ENCODE measurements at regions not wholly inside any gene's neighbourhood (a gene's known extent, or its start where the extent isn't known, plus 50 kb on each side); places are given as distances from the start of the nearest gene placed in this dataset.
A peak's percentile ranks its signal among the peaks of the same experiment; 100 is the strongest.

DNA sequence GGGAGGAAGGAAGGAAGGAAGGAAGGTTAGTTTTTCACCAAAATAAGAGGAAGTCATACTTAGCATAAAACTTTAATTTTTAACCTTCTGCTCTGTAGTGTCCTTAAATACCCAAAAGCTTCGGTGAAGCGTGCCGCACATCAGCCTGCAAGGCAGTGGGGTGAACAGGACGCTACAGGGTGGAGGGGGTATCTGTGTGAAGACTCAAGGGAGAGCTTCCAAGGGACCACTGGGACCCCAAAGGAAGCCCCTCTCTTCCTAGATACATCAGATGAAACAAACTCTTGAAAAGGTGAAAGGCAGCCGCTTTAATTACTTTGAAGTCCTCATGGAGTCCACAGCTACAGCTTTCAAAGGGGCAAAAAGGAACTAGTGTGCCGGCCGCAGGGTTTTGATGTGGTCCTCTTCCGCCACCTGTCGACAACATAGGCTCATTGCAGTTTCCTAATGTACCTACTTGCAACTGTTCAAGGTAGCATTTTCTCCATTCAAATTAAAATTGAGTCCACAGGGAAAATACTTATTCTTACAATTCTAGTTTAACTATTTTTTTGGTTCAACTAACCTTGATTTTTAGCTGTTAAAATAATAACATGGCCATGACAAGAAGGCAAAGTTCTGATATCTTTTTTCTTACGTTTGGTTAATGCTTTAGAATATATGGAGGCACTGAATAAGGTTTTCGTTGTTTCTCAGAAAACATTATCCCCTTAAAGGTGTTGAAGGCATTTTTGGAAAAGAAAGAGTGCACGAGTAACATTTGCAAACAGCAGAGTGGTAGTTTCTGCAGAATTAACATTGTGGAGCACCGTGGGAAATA, 135.0 kb upstream of the RIPOR2 start:
- DNase-seq: peak; percentile 71

DNA sequence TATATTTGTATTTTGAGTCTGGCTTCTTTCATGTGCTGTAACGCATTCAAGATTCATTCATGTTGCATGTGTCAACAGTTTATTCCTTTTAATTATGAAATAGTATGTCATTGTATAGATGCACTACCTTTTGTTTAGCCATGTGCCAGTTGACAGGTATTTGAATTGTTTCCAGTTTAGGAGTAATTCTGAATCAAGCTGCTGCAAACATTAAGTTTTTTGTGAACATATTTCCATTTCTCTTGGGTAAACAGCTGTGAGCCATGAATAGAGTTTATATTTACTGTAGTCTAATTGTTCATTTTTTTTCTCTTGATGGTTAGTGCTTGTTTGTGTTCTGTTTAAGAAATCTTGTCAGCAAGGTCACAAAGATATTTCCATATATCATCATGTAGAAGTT, 142.4 kb upstream of the RIPOR2 start:
- DNase-seq: no peak

GRCh38 chr6:25083784-25084507, 148.2 kb upstream of the RIPOR2 start:
- DNase-seq: no peak

GRCh38 chr6:25084508-25084833, 148.7 kb upstream of the RIPOR2 start:
- DNase-seq: no peak

DNA sequence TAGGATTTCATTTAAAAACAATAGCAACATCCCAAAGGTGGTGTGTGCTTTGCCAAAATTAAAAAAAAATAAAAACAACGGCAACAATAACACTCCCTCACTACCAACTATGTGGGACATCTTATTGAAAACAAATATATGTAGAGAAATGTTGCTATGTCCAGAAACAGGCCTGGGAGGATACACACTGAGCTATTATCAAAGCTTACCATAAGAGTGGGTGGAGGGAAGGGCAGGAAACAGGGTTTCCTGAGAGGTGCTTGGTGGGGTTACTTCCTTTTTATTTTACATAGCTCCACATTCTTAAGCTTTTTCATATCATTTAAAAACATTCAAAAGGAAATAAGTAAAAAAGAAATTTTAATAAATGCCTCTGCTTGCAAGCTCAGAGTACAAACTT, 150.0 kb upstream of the RIPOR2 start:
- no peak for DNase-seq

- DNase-seq: no peak
Observed at GRCh38 chr6:25086500-25087091, 150.8 kb upstream of the RIPOR2 start.

GRCh38 chr6:25088513-25088912, 152.8 kb upstream of the RIPOR2 start:
- DNase-seq: no peak

DNA sequence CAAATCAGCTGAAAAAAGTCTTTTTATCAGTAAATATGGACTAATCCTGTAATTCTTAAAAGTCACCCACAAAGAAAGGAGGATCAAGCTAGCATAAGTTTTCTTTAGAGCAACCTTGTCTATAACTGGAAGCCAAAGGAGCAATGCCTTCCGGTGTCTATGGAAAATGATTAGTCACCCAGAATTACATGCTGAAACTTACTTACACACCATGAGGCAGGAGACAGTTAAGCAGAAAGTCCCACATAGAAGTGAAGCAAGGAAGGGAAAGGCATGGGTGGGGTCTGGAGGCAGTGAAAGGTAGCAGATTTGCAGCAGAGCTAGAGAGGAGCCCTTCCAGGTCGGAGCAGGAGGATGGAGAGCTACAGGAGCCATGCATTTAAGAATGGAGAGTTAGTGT, 153.7 kb upstream of the RIPOR2 start:
- no peak for DNase-seq

- no peak for DNase-seq
Observed at GRCh38 chr6:25094726-25095125, 159.0 kb upstream of the RIPOR2 start.

GRCh38 chr6:25100288-25100687, 164.5 kb upstream of the RIPOR2 start:
- no peak for DNase-seq

GRCh38 chr6:25103603-25104002, 167.8 kb upstream of the RIPOR2 start:
- no peak for DNase-seq

- no peak for DNase-seq
Observed at GRCh38 chr6:25105070-25105925, 169.5 kb upstream of the RIPOR2 start.

DNA sequence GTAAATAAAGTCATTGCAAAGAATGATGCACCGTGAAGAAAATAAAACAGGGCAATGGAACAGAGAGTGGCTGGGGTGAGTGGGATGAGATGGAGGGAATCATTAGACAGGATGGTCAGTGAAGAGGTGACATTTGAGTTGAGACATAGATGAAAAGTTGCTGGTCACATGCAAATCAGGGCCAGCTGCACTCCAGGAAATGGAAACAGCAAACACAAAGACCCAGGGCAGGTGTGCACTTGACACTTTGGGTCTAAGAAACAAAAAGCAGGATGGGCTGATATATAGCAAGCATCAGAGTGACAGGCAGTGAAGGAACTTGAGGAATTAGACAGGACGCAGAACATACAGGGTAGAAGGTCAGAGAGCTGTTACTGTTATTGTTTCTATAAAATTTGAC, 171.5 kb upstream of the RIPOR2 start:
- no peak for DNase-seq

DNA sequence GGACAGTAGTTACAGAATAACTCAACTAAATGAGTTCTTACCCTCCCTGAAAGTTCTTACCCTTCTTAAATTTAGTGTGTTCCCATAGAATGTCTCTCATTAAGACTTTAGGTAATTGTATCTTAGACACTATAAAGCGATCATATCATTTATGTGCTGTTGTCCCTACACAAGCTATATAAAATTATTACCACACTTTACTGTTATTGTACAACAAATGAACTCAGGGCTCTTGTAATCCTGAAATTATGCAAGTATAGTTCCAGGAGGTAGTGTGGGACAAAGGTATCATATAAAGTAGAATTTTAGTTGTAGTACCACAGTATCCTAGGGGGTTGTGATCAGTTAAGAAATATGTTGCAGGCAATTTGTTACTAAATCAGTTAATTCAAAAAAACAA, 167.4 kb upstream of the CARMIL1 start:
- DNase-seq: no peak

- DNase-seq: no peak
Observed at GRCh38 chr6:25112322-25112773, 166.8 kb upstream of the CARMIL1 start.

DNA sequence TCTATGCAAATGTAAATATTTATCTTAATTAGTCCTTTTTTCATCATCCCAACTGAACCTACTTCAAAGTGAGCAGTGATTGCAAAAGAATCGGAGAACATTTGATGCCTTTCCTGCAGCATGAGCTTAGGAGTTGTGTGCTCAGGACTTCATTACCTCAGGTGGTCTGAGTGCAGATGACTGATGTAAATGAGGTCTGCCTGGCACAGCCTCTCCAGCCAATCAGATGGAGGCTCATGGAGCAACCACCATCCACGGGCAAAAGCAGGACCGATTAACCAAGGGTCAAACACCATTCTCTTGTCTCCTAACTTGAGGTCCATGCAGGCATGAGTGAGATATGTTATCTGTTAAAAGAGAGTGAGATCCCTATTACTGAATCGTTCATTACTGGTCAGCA, 165.7 kb upstream of the CARMIL1 start:
- no peak for DNase-seq

DNA sequence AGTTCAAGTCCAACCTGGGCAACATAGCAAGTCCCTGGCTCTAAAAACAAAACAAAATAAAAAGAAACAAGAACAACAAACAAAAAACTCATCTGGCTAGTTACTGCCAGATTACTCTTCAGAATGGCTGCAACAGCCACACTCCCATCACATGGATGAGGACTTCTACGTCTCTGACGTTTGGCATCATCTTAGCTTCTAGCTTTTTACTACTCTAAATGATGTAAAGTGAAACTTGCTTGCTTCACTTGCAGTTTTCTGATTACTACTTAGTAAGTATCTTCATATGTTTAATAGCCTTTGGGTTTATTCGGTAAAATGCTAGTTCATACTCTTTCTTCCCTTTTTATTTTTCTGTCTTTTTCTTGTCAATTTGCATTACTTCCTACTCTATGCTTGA, 161.1 kb upstream of the CARMIL1 start:
- no peak for DNase-seq

DNA sequence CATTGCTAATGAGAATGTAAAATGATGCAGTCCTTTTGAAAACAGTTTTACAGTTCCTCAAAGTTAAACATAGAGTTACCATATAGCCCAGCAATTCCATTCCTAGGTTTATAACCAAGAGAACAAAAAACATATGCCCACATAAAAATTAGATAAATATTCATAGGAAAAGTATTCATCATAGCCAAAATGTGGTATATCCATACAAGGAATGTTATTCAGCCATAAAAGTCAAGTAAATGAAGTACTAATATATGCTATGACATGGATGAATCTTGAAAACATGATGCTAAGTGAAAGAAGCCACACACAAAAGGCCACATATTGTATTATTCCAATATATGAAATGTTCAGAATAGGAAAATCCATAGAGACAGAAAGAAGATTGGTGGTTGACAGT, 158.0 kb upstream of the CARMIL1 start:
- DNase-seq: no peak

GRCh38 chr6:25122001-25122400, 157.2 kb upstream of the CARMIL1 start:
- DNase-seq: no peak

GRCh38 chr6:25122622-25123237, 156.4 kb upstream of the CARMIL1 start:
- no peak for DNase-seq

DNA sequence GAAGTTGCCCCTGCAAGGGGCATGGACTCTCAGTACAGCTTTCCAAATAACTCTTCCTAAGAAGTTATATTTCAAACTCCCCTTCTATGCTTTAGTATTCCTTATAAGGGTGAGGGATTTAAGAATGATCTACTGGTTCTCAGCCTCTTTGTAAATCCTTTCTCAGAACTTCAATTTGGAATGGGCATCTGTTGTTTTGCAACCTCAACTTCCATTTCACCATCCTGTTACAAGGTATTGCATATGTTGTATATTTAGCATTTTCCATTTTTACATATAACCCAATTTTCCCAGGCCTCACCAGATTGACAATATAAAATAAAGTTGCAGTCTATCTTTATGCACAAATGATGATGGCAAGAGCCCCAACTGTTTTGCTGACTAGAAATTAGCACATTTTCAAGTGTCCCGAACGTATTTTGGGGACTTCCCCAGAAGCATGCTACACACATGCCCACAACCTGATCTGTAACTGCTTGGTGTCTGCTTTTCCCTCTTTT, 154.9 kb upstream of the CARMIL1 start:
- DNase-seq: no peak

GRCh38 chr6:25125736-25126135, 153.4 kb upstream of the CARMIL1 start:
- no peak for DNase-seq

All from kidney glomerular epithelial cell (primary cell).